HEK293T (cell line): ENCODE measurements at regions not wholly inside any gene's neighbourhood (a gene's known extent, or its start where the extent isn't known, plus 50 kb on each side); places are given as distances from the start of the nearest gene placed in this dataset.

Experiments
- CTBP1 ChIP-seq: fragments of 450-650 bp; IDR thresholded peaks from 2 replicates; pipeline ENCODE4 v1.6.1; 2016; ENCODE audit warnings: borderline replicate concordance
- FOXM1 ChIP-seq: fragments of 450-650 bp; IDR thresholded peaks from 2 replicates; pipeline ENCODE4 v1.6.1; 2017; ENCODE audit warnings: mild to moderate bottlenecking, borderline replicate concordance
- NFRKB ChIP-seq: fragments of 450-650 bp; IDR thresholded peaks from 2 replicates; pipeline ENCODE4 v1.6.1; 2016; ENCODE audit warnings: mild to moderate bottlenecking, moderate library complexity
- SP1 ChIP-seq: fragments of 450-650 bp; IDR thresholded peaks from 2 replicates; pipeline ENCODE4 v1.6.1; 2017
- SUZ12 ChIP-seq: fragments of 450-650 bp; IDR thresholded peaks from 2 replicates; pipeline ENCODE4 v1.6.1; 2016; ENCODE audit warnings: mild to moderate bottlenecking

GRCh38 chr4:95714571-95714970 lies 125.3 kb upstream of the PDHA2 start:
- no peak for TF ChIP-seq SUZ12
- no peak for TF ChIP-seq FOXM1
- TF ChIP-seq NFRKB: no peak
- no peak for TF ChIP-seq CTBP1
- no peak for TF ChIP-seq SP1
